ENCODE measurements at regions not wholly inside any gene's neighbourhood (a gene's known extent, or its start where the extent isn't known, plus 50 kb on each side); places are given as distances from the start of the nearest gene placed in this dataset.

DNA sequence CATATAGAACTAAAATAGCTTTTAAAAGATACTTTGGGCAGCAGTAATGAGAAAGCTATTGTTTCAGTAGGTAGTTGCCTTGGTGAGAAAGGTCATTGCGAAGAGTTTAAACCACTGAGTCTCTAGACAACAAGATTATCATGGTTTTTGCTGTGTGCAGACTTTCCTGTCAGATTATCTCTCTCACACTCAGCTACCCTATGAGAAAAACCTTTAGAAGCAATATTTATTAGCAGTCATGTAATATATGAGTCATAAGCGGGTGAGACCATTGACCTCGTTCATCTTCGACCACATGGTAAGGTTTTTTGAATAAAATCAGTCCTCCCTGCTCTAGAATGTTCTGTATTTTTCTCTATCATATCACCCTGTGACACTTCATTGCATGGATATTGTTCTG lies 59.9 kb downstream of the GPR65 start:
- Histone ChIP-seq H3K9me3 (peaks cover 0 to 12% (median 6%) of the 10 kb centered on the region in 8 donors), H3K27me3 (replicated peaks in 1 of 7) (no peaks in the 10 kb centered on the region), H3K4me3 (no peak overlapping the region), H3K36me3 (no peaks in the 10 kb centered on the region), H3K27ac (no peak overlapping the region), H3K4me1 (no peaks in the 10 kb centered on the region)
- WGBS, 5 donors, result 80 to 91% (median 87%) methylated on average over 4 of the region's 4 CpGs
- TF ChIP-seq POLR2AphosphoS5 (IDR thresholded peaks at IDR 0.05), result no peak
- no peak for TF ChIP-seq POLR2A (IDR thresholded peaks at IDR 0.05)
- TF ChIP-seq, protein P1, sequence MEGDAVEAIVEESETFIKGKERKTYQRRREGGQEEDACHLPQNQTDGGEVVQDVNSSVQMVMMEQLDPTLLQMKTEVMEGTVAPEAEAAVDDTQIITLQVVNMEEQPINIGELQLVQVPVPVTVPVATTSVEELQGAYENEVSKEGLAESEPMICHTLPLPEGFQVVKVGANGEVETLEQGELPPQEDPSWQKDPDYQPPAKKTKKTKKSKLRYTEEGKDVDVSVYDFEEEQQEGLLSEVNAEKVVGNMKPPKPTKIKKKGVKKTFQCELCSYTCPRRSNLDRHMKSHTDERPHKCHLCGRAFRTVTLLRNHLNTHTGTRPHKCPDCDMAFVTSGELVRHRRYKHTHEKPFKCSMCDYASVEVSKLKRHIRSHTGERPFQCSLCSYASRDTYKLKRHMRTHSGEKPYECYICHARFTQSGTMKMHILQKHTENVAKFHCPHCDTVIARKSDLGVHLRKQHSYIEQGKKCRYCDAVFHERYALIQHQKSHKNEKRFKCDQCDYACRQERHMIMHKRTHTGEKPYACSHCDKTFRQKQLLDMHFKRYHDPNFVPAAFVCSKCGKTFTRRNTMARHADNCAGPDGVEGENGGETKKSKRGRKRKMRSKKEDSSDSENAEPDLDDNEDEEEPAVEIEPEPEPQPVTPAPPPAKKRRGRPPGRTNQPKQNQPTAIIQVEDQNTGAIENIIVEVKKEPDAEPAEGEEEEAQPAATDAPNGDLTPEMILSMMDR (IDR thresholded peaks at IDR 0.05 in 8 of 11, conservative IDR thresholded peaks at IDR 0.05 in 3 of 11), result no peak
- no peak for DNase-seq
- intact Hi-C loops (cut with DNase I; ENCODE audit: low total_unique reads), result no loop called here

DNA sequence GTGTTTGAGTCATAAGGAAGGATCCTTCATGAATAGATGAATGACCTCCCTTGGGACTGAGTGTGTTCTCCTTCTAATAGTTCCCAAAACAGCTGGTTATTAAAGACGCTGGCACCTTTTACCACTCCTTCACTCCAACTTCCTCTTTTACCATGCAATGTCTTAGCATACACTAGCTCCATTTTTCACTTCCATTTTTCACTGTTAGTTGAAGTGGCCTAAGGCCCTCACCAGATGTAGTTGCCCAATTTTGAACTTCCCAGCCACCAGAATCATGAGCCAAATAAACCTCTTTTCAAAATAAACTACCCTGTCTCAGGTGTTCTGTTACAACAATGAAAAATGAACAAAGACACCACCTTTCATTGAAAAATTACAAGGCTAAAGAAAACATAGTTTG lies 64.7 kb downstream of the GPR65 start:
- intact Hi-C loops (cut with DNase I; ENCODE audit: low total_unique reads), result no loop called here
- peaks cover 0 to 38% (median 22%) of the 10 kb centered on the region in 8 donors for H3K9me3 ChIP-seq
- H3K27ac ChIP-seq, result no peak overlapping the region
- no peaks in the 10 kb centered on the region for H3K36me3 ChIP-seq
- H3K27me3 ChIP-seq (replicated peaks in 1 of 7), result no peaks in the 10 kb centered on the region
- no peak overlapping the region for H3K4me3 ChIP-seq
- DNase-seq, result no peak
- 35 to 69% (median 40%) methylated on average over 1 of the region's 1 CpG for WGBS, 5 donors
- no peaks in the 10 kb centered on the region for H3K4me1 ChIP-seq
- TF ChIP-seq, protein P1 (IDR thresholded peaks at IDR 0.05 in 8 of 11, conservative IDR thresholded peaks at IDR 0.05 in 3 of 11), result no peak
- TF ChIP-seq POLR2A (IDR thresholded peaks at IDR 0.05) (no peak), POLR2AphosphoS5 (IDR thresholded peaks at IDR 0.05) (no peak)

DNA sequence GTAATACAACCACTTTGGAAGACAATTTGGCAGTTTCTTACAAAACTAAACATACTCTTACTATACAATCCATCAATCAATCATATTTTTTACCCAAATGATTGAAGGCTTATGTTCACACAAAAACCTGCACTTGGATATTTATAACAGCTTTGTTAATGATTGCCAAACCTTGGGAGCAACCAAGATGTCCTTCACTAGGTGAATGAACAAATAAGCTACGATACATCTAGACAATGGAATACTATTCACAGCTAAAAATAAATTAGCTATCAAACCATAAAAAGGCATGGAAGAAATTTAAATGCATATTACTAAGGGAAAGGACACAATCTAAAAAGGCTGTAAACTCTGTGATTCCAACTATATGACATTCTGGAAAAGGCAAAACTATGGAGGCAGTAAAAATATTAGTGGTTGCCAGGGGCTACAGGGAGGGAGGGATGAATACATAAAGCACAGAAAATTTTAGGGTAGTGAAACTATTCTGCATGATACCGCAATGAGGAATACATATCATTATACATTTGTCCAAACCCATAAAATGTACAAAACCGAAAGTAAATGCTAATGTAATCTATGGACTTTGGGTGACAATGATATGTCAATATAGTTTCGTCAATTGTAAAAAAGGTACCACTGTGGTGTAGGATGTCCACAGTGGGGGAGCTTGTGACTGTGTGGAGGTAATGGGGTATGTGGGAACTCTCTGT lies 70.5 kb downstream of the GPR65 start:
- Histone ChIP-seq H3K27me3 (replicated peaks in 1 of 7) (no peaks in the 10 kb centered on the region), H3K4me1 (no peaks in the 10 kb centered on the region), H3K9me3 (peaks cover 0 to 20% (median 9%) of the 10 kb centered on the region in 8 donors), H3K4me3 (no peak overlapping the region), H3K27ac (no peak overlapping the region), H3K36me3 (no peaks in the 10 kb centered on the region)
- intact Hi-C loops (cut with DNase I; ENCODE audit: low total_unique reads), result no loop called here
- 69 to 86% (median 82%) methylated on average over 4 of the region's 4 CpGs for WGBS, 5 donors
- no peak for DNase-seq
- TF ChIP-seq POLR2AphosphoS5 (IDR thresholded peaks at IDR 0.05), result no peak
- TF ChIP-seq, protein P1 (IDR thresholded peaks at IDR 0.05 in 8 of 11, conservative IDR thresholded peaks at IDR 0.05 in 3 of 11), result no peak
- no peak for TF ChIP-seq POLR2A (IDR thresholded peaks at IDR 0.05)

DNA sequence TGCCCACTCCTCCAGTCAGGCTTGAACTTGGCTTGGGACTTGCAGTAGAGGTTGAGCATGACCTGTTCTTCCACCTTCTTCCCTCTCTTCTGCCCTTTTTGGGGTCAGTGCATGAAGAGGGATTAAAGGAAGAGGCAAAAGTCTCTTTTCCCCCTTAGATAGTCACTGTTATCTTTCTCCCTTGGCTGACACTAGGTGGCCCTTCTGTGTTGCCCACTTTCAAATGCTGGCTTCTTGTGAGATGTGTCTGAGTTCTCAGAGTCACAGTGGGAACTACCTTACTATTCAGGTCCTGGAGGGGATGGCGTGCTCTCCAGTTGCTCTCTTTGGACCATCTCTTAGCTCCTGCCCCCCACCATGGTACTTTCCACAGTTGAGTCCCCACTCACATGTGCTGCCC lies 73.6 kb downstream of the GPR65 start:
- TF ChIP-seq, protein P1 (IDR thresholded peaks at IDR 0.05 in 8 of 11, conservative IDR thresholded peaks at IDR 0.05 in 3 of 11), result no peak
- TF ChIP-seq POLR2A (IDR thresholded peaks at IDR 0.05) (no peak), POLR2AphosphoS5 (IDR thresholded peaks at IDR 0.05) (no peak)
- Histone ChIP-seq H3K4me3 (no peak overlapping the region), H3K36me3 (no peaks in the 10 kb centered on the region), H3K4me1 (no peaks in the 10 kb centered on the region), H3K27ac (no peak overlapping the region), H3K27me3 (replicated peaks in 1 of 7) (no peaks in the 10 kb centered on the region), H3K9me3 (peaks cover 0 to 8% (median 4%) of the 10 kb centered on the region in 8 donors)
- WGBS, 5 donors, result 71 to 92% (median 88%) methylated on average over 1 of the region's 1 CpG
- intact Hi-C loops (cut with DNase I; ENCODE audit: low total_unique reads), result no loop called here
- DNase-seq, result no peak
